Keratinocyte (primary cell): ENCODE measurements at regions not wholly inside any gene's neighbourhood (a gene's known extent, or its start where the extent isn't known, plus 50 kb on each side); places are given as distances from the start of the nearest gene placed in this dataset.
"Not testable (repeated sequence)": the region's sequence is repeated elsewhere in the genome, so short reads cannot be mapped to it uniquely, and the experiment has no call there.

Experiments
- DNase-seq: peaks from one replicate; pipeline ENCODE4 v3.0.0-alpha.2; 2011; ENCODE audit warnings: low read depth, missing footprints, low spot score
- FAIRE-seq: peaks from 2 replicates; lab custom pipeline; 2011; peaks lifted over from hg19 to GRCh38; lab: Jason Lieb, UNC
- H2AFZ ChIP-seq: 2 replicates; pipeline ENCODE4 v1.6.0; 2012; ENCODE audit warnings: low read length, control low read depth, inconsistent platforms; ENCODE audit not compliant: control insufficient read depth
- H3K27ac ChIP-seq: 2 replicates; pipeline ENCODE4 v1.5.1; 2011; ENCODE audit warnings: low read length; ENCODE audit not compliant: control insufficient read depth, insufficient read depth
- H3K27me3 ChIP-seq: 3 replicates; pipeline ENCODE4 v1.6.0; 2011; ENCODE audit warnings: low read length; ENCODE audit not compliant: control insufficient read depth, insufficient read depth; ENCODE audit errors: extremely low read depth
- H3K36me3 ChIP-seq, 2 experiments: 2 replicates in 1 of 2; 3 replicates in 1 of 2; pipeline ENCODE4 v1.5.1; 2011; ENCODE audit warnings: low read length in 2 of 2, mild to moderate bottlenecking in 1 of 2; ENCODE audit not compliant: control insufficient read depth in 2 of 2, insufficient read depth in 2 of 2; ENCODE audit errors: extremely low read depth in 1 of 2
- H3K4me1 ChIP-seq: 3 replicates; pipeline ENCODE4 v1.5.1; 2011; ENCODE audit warnings: low read length; ENCODE audit not compliant: control insufficient read depth, insufficient read depth; ENCODE audit errors: extremely low read depth
- H3K4me2 ChIP-seq: 3 replicates; pipeline ENCODE4 v1.6.0; 2011; ENCODE audit warnings: low read depth, low read length; ENCODE audit not compliant: control insufficient read depth, insufficient read depth; ENCODE audit errors: extremely low read depth
- H3K4me3 ChIP-seq, 3 experiments: fragments of 200-600 bp in 1 of 3; sonication (generic) in 1 of 3; 2 replicates in 2 of 3; 3 replicates in 1 of 3; pipeline ENCODE4 v1.5.1; 2011 to 2016; ENCODE audit warnings: low read length in 3 of 3, mild to moderate bottlenecking in 3 of 3, control low read depth in 2 of 3, inconsistent platforms in 1 of 3, low read depth in 1 of 3, mixed read lengths in 1 of 3, mixed run types in 1 of 3, moderate library complexity in 1 of 3; ENCODE audit not compliant: control insufficient read depth in 2 of 3, insufficient read depth in 2 of 3; ENCODE audit errors: extremely low read depth in 1 of 3
- H3K79me2 ChIP-seq: 2 replicates; pipeline ENCODE4 v1.6.0; 2012; ENCODE audit warnings: low read length; ENCODE audit not compliant: control insufficient read depth, insufficient read depth
- H3K9ac ChIP-seq: 3 replicates; pipeline ENCODE4 v1.6.0; 2011; ENCODE audit warnings: low read length; ENCODE audit not compliant: control insufficient read depth, insufficient read depth; ENCODE audit errors: extremely low read depth
- H3K9me1 ChIP-seq: 3 replicates; pipeline ENCODE4 v1.6.0; 2011; ENCODE audit warnings: low read length; ENCODE audit not compliant: control insufficient read depth, insufficient read depth; ENCODE audit errors: extremely low read depth
- H3K9me3 ChIP-seq: 2 replicates; pipeline ENCODE4 v1.5.1; 2012; ENCODE audit warnings: low read depth, low read length; ENCODE audit not compliant: control insufficient read depth
- H4K20me1 ChIP-seq: 3 replicates; pipeline ENCODE4 v1.6.0; 2011; ENCODE audit warnings: low read length; ENCODE audit not compliant: control insufficient read depth, insufficient read depth; ENCODE audit errors: extremely low read depth
- EZH2 ChIP-seq: IDR thresholded peaks from one replicate; pipeline ENCODE4 v1.6.1; 2012; ENCODE audit warnings: inconsistent platforms, mild to moderate bottlenecking, low read length, moderate library complexity
- dilution Hi-C: fragments of 300-500 bp; cut with MboI; formaldehyde crosslinking; loops from one replicate; pipeline ENCODE4 v1.7.0; 2020; ENCODE audit warnings: low sequenced_read_pairs; ENCODE audit not compliant: extremely low pct_ligation_motif_present
- TF ChIP-seq, protein P1 (sequence below), 3 experiments: IDR thresholded peaks in 1 of 3; conservative IDR thresholded peaks in 1 of 3; optimal IDR thresholded peaks in 1 of 3; 2 replicates in 2 of 3; 3 replicates in 1 of 3; pipeline versions ENCODE3 to v1.5.1; 2011; ENCODE audit warnings: low read length in 3 of 3, mild to moderate bottlenecking in 3 of 3, moderate library complexity in 2 of 3, control low read depth in 1 of 3, inconsistent platforms in 1 of 3; ENCODE audit not compliant: insufficient read depth in 2 of 3; ENCODE audit errors: extremely low read depth in 1 of 3

GRCh38 chr4:31877429-31877828 is 1157.3 kb downstream of the PCDH7 start:
- no peaks in the 10 kb centered on the region for H4K20me1 ChIP-seq
- no peak overlapping the region for H3K9ac ChIP-seq
- H3K4me2 ChIP-seq, result no peak overlapping the region
- TF ChIP-seq, protein P1, sequence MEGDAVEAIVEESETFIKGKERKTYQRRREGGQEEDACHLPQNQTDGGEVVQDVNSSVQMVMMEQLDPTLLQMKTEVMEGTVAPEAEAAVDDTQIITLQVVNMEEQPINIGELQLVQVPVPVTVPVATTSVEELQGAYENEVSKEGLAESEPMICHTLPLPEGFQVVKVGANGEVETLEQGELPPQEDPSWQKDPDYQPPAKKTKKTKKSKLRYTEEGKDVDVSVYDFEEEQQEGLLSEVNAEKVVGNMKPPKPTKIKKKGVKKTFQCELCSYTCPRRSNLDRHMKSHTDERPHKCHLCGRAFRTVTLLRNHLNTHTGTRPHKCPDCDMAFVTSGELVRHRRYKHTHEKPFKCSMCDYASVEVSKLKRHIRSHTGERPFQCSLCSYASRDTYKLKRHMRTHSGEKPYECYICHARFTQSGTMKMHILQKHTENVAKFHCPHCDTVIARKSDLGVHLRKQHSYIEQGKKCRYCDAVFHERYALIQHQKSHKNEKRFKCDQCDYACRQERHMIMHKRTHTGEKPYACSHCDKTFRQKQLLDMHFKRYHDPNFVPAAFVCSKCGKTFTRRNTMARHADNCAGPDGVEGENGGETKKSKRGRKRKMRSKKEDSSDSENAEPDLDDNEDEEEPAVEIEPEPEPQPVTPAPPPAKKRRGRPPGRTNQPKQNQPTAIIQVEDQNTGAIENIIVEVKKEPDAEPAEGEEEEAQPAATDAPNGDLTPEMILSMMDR (optimal IDR thresholded peaks at IDR 0.05 in 1 of 3, IDR thresholded peaks at IDR 0.05 in 1 of 3, conservative IDR thresholded peaks at IDR 0.05 in 1 of 3; ENCODE audit: extremely low read depth in 1 of 3, insufficient read depth in 2 of 3, low read length in 3 of 3), result no peak
- TF ChIP-seq EZH2, result no peak
- no peaks in the 10 kb centered on the region for H3K9me1 ChIP-seq
- FAIRE-seq (no peak), DNase-seq (no peak)
- dilution Hi-C loops, result no loop called here
- H3K4me1 ChIP-seq, result no peaks in the 10 kb centered on the region
- no peaks in the 10 kb centered on the region for H3K79me2 ChIP-seq
- no peaks in the 10 kb centered on the region for H3K9me3 ChIP-seq
- H3K27ac ChIP-seq, result no peak overlapping the region
- no peaks in the 10 kb centered on the region for H3K27me3 ChIP-seq
- H3K4me3 ChIP-seq, result no peak overlapping the region
- no peaks in the 10 kb centered on the region for H3K36me3 ChIP-seq
- H2AFZ ChIP-seq, result no peak overlapping the region

GRCh38 chr4:31880837-31881236 is 1160.7 kb downstream of the PCDH7 start:
- not testable (repeated sequence) for H3K9me1 ChIP-seq

DNA sequence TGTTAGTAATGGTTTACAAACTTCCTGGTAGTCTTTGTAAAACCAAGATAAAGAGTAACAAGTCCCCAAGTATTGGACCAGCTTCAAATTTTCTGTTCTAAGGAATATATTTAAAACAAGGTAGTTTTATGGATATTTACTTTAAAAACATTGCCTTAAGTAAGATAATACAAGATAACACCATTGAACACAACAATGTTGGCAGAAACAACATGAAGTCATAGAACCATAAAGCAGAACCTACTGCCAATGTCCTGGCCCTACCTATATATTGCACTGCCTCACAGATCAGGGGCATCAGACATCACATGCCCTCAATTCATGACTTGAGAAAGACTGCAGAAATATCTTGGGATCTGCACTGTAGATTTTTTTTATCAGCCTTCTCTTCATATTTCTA is 1176.2 kb downstream of the PCDH7 start:
- Histone ChIP-seq H3K79me2 (no peaks in the 10 kb centered on the region), H3K9me1 (no peaks in the 10 kb centered on the region), H4K20me1 (no peaks in the 10 kb centered on the region), H3K9me3 (no peaks in the 10 kb centered on the region), H3K27me3 (no peaks in the 10 kb centered on the region), H3K4me1 (no peaks in the 10 kb centered on the region), H2AFZ (no peak overlapping the region), H3K4me2 (no peak overlapping the region), H3K4me3 (no peak overlapping the region), H3K9ac (no peak overlapping the region), H3K27ac (no peak overlapping the region), H3K36me3 (no peaks in the 10 kb centered on the region)
- dilution Hi-C loops, result no loop called here
- FAIRE-seq (no peak), DNase-seq (no peak)
- TF ChIP-seq EZH2, result no peak
- TF ChIP-seq, protein P1 (optimal IDR thresholded peaks at IDR 0.05 in 1 of 3, IDR thresholded peaks at IDR 0.05 in 1 of 3, conservative IDR thresholded peaks at IDR 0.05 in 1 of 3; ENCODE audit: extremely low read depth in 1 of 3, insufficient read depth in 2 of 3, low read length in 3 of 3), result no peak

More at GRCh38 chr4:31880837-31881236, 1160.7 kb downstream of the PCDH7 start:
- dilution Hi-C loops, H2AFZ ChIP-seq, FAIRE-seq, H3K27me3 ChIP-seq, H3K36me3 ChIP-seq, H3K79me2 ChIP-seq, H3K27ac ChIP-seq, H3K9me3 ChIP-seq, H4K20me1 ChIP-seq, H3K4me2 ChIP-seq, DNase-seq, H3K4me3 ChIP-seq, H3K9ac ChIP-seq, H3K4me1 ChIP-seq: not testable (repeated sequence)
